Stimulated activated CD4-positive, alpha-beta T cell treated with anti-CD3 and anti-CD28 coated beads, Interleukin-4, amount 100 ng/mL, for 4 hours (primary cell): ENCODE measurements at regions not wholly inside any gene's neighbourhood (a gene's known extent, or its start where the extent isn't known, plus 50 kb on each side); places are given as distances from the start of the nearest gene placed in this dataset.

Experiments
- DNase-seq, 2 experiments: peaks; one replicate each; pipeline ENCODE4 v3.0.0-alpha.2; 2020

- no peak for DNase-seq
These were observed 650.1 kb upstream of the TSPY4 start for GRCh38 chrY:8687154-8687553.

DNA sequence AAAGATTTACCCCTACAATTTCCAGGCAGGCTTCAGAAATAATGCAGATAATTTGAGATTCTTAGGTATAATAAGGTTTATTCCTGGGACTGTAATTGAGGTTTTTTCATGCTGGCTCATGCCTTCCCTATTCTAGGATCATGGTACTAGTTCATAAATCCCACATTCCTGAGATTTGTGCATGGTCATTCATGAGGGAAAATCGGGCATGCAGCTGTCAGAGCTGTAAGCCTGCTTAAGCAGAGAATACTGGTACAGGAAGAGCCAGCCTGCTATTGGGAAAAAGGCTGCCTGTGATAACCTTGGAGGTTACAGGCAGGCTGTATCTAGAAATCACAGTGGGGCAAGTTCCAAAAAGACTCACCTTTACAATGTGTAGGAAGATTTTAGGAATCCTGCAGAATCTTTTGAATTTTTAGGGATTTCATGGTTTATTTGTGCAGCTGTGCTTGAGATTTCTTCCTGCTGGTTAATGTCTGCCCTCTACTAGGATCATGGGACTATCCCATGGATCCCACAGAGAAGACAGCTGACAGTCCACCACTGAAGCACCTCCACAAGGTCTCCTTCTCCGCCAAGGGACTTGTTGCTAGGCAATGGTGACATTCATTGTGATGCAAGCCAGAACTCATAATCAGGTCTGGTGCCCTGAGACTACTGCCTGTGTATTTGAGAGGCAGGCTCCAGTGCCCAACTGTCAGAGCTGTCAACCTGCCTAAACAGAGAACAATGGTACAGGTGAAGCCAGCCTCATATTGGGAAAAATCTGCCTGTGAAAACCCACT lies 646.2 kb upstream of the TSPY4 start:
- DNase-seq = no peak

GRCh38 chrY:8698571-8698970 lies 638.7 kb upstream of the TSPY4 start:
- no peak for DNase-seq

- no peak for DNase-seq
These were observed 631.5 kb upstream of the TSPY4 start for GRCh38 chrY:8705636-8706300.

- DNase-seq = no peak
These were observed 625.0 kb upstream of the TSPY4 start for GRCh38 chrY:8712296-8712695.

GRCh38 chrY:8715226-8715625 lies 622.0 kb upstream of the TSPY4 start:
- no peak for DNase-seq

- DNase-seq = no peak
These were observed 610.6 kb upstream of the TSPY4 start for GRCh38 chrY:8726616-8727015.

DNA sequence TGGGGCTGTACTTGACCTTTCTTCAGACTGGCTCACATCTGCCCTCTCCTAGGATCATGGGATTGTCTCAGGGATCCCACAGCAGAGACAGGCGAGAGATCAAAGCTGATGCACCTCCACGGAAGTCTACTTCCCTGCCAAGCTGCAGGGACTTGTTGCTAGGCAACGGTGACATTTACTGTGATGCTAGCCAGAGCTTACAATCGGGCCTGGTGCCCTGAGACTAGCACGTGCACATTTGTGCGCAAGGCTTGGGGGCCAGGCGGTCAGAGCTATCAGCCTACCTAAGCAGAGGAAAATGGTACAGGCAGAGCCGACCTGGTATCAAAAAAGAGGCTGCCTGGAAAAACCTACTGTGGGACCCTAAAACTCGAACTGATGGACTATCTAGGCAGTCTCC lies 607.3 kb upstream of the TSPY4 start:
- no peak for DNase-seq

DNA sequence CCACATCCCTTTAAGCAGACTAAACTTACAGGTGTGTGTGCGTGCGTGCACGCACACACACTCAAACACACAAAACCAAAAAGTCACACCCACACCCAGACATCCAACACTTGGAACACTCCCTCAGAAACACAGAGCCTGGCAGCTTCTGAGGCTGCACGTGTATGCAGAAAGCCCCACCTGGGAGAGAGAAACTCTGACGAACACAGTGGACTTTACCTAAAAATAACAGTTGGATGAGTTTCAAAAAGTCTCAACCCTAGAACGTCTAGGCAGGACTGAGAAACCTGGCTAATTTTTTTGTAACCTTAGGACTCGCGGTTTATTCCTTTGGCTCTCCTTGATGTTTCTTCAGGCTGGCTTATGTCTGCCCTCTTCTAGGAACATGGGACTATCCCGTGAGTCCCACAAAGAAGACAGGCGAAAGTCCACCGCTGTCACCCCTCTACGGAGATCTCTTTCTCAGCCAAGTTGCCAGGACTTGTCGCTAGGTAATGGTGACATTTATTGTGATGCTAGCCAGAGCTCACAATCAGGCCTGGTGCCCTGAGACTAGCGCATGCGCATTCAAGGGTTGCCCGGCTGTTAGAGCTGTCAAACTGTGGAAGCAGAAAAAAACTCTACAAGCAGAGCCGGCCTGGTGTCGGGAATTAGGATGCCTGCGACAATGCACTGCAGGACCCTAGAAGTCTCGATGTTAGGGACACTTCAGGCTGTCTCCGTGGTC lies 595.8 kb upstream of the TSPY4 start:
- no peak for DNase-seq

- DNase-seq = no peak
These were observed 573.1 kb upstream of the TSPY4 start for GRCh38 chrY:8764184-8764583.

DNA sequence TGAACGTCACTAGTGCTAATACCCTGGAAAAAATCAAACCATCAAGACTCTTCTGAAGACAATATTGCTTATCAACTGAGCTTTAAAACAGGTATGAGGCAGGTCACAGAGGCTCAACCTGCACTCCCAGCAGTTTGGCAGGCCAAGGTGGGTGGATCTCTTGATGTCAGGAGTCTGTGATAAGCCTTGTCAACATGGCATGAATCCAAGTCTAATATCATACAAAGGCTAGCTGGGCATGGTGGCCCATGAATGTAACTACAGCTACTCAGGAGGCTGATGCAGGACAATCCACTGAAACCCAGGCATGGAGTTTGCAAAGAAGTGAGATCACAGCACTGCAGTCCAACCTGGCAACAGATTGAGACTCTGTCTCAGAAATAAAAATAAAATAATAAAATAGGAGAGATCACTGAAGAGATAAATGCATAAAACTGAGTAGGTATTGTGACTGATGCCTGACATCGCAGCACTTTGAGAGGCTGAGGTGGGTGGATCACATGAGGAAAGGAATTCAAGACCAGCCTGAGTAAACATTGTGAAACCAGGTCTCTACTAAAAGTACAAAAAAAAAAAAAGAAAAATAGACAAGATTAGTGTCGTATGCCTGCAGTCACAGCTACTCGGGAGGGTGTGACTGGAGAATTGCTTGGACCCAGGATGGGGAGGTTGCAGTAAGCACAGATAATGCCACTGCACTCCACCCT lies 555.9 kb upstream of the TSPY4 start:
- DNase-seq = no peak

GRCh38 chrY:8794561-8794960 lies 542.7 kb upstream of the TSPY4 start:
- DNase-seq = no peak

DNA sequence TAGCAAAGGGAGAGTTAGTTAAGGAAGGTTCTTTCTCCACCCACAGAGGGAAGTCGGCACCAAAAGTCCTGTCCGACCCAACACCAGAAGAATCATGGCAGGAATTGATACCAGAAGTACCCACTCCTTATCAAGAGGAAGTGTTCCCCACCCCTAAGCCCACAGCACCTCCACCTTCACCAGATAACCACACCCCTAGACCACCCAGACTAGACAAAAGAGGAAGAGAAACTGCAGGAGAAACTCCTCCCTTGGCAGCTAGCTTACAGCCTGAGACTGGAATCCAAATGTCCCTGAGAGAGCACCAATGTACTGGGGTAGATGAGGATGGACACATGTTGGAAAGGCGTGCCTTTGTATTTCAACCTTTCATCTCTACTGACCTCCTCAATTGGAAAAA lies 532.9 kb upstream of the TSPY4 start:
- DNase-seq = no peak

- no peak for DNase-seq
These were observed 529.4 kb upstream of the TSPY4 start for GRCh38 chrY:8807648-8808408.

GRCh38 chrY:8808611-8809010 lies 528.7 kb upstream of the TSPY4 start:
- no peak for DNase-seq

DNA sequence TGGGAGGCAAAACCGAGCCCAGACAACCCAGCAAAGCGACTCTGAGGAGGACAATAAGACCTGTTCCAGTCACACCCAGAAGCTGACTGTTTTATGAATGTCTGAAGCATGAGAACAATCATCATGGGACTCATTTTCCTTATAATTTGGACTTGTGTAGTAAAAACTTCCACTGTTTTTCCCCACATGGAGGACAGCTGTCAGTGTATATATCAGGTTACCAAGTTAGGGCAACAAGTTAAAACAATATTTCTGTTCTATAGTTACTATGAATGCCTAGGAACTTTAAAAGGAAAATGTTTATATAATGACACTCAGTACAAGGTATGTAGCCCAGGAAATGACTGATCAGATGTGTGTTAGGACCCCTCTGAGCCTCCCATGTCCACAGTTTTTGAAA lies 528.2 kb upstream of the TSPY4 start:
- DNase-seq = no peak

DNA sequence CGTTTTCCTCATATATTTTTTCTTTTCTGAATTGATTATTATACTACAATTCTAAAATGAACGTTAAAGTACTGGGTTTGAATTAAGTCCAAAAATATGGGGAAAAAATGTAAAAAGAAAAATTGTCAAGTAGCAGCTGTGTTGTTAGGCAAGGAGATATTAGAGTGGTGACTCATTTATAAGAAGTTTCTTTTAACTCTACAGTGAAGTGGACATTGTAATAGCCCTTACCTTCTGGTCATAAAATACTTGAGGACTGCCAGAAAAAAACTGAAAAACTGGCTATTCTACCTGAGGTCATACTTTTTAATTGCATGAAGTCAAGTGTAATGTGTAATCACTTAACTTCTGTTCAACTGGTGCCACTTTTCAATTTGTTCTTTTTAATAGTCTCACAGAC lies 523.1 kb upstream of the TSPY4 start:
- DNase-seq = no peak

GRCh38 chrY:8815616-8816015 lies 521.6 kb upstream of the TSPY4 start:
- DNase-seq = no peak

GRCh38 chrY:8820032-8820431 lies 517.2 kb upstream of the TSPY4 start:
- DNase-seq = no peak

GRCh38 chrY:8821106-8821505 lies 516.2 kb upstream of the TSPY4 start:
- DNase-seq = no peak

DNA sequence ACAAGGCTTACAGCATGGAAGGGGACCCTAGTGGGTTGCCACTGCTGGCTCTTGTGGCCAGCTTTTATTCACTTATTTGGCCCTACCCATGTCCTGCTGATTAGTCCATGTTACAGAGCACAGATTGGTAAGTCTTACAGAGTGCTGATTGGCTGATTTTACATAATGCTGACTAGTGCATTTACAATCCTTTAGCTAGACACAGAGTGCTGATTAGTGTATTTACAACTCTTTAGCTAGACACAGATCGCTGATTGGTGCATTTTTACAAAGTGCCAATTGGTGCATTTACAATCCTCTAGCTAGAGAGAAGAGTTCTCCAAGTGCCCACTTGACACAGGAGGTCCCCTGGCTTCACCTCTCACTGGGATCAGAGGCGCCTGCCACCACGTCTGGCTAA lies 485.0 kb upstream of the TSPY4 start:
- DNase-seq = no peak

- DNase-seq = no peak
These were observed 448.9 kb upstream of the TSPY4 start for GRCh38 chrY:8888371-8888770.

- DNase-seq = no peak
These were observed 439.4 kb upstream of the TSPY4 start for GRCh38 chrY:8897876-8898275.
